HG03457 (cell line): ENCODE measurements at regions not wholly inside any gene's neighbourhood (a gene's known extent, or its start where the extent isn't known, plus 50 kb on each side); places are given as distances from the start of the nearest gene placed in this dataset.
"Not testable (repeated sequence)": the region's sequence is repeated elsewhere in the genome, so short reads cannot be mapped to it uniquely, and the experiment has no call there.

Experiments used
- ATAC-seq: cut with Tn5 transposase; IDR thresholded peaks from one replicate; pipeline ENCODE4 v1.9.1; 2021; ENCODE audit warnings: moderate number of reproducible peaks; ENCODE audit not compliant: unreplicated experiment

- no peak for ATAC-seq
Measured at GRCh38 chr22:48939441-48940265, 888.0 kb downstream of the BRD1 start.

GRCh38 chr22:48938741-48939140, 888.9 kb downstream of the BRD1 start:
- ATAC-seq: no peak

GRCh38 chr22:48937032-48937639, 890.5 kb downstream of the BRD1 start:
- ATAC-seq: no peak

- ATAC-seq: no peak
Measured at GRCh38 chr22:48936391-48936790, 891.3 kb downstream of the BRD1 start.

GRCh38 chr22:48934446-48934845, 893.2 kb downstream of the BRD1 start:
- ATAC-seq: no peak

- ATAC-seq: no peak
Measured at GRCh38 chr22:48931452-48931851, 896.2 kb downstream of the BRD1 start.

- no peak for ATAC-seq
Measured at GRCh38 chr22:48929276-48929790, 898.3 kb downstream of the BRD1 start.

- ATAC-seq: no peak
Measured at GRCh38 chr22:48927591-48927990, 900.1 kb downstream of the BRD1 start.

- ATAC-seq: no peak
Measured at GRCh38 chr22:48926643-48927042, 901.0 kb downstream of the BRD1 start.

GRCh38 chr22:48926136-48926535, 901.5 kb downstream of the BRD1 start:
- ATAC-seq: no peak

GRCh38 chr22:48925450-48925849, 902.2 kb downstream of the BRD1 start:
- ATAC-seq: no peak

GRCh38 chr22:48923996-48924395, 903.7 kb downstream of the BRD1 start:
- ATAC-seq: no peak

- ATAC-seq: no peak
Measured at GRCh38 chr22:48923165-48923865, 904.4 kb downstream of the BRD1 start.

GRCh38 chr22:48921411-48921903, 906.2 kb downstream of the BRD1 start:
- ATAC-seq: no peak

- ATAC-seq: no peak
Measured at GRCh38 chr22:48920776-48921241, 906.9 kb downstream of the BRD1 start.

- no peak for ATAC-seq
Measured at GRCh38 chr22:48919851-48920589, 907.7 kb downstream of the BRD1 start.

GRCh38 chr22:48919187-48919590, 908.5 kb downstream of the BRD1 start:
- ATAC-seq: no peak

GRCh38 chr22:48918585-48919186, 909.0 kb downstream of the BRD1 start:
- no peak for ATAC-seq

GRCh38 chr22:48912356-48913066, 915.2 kb downstream of the BRD1 start:
- not testable (repeated sequence) for ATAC-seq

- ATAC-seq: not testable (repeated sequence)
Measured at GRCh38 chr22:48911647-48912046, 916.0 kb downstream of the BRD1 start.
